GM19043 (cell line): ENCODE measurements at regions not wholly inside any gene's neighbourhood (a gene's known extent, or its start where the extent isn't known, plus 50 kb on each side); places are given as distances from the start of the nearest gene placed in this dataset.
"Not testable (repeated sequence)": the region's sequence is repeated elsewhere in the genome, so short reads cannot be mapped to it uniquely, and the experiment has no call there.

ENCODE experiments used
- ATAC-seq: cut with Tn5 transposase; IDR thresholded peaks from one replicate; pipeline ENCODE4 v1.9.1; 2021; ENCODE audit warnings: low read depth; ENCODE audit not compliant: unreplicated experiment

GRCh38 chr1:233473549-233474204, 140.2 kb upstream of the KCNK1 start:
- ATAC-seq = no peak

GRCh38 chr1:233477359-233477758, 136.5 kb upstream of the KCNK1 start:
- ATAC-seq = no peak

GRCh38 chr1:233478611-233479010, 135.3 kb upstream of the KCNK1 start:
- ATAC-seq = no peak

- ATAC-seq = no peak
These were observed 134.6 kb upstream of the KCNK1 start for GRCh38 chr1:233479110-233479890.

GRCh38 chr1:233480198-233480597, 133.7 kb upstream of the KCNK1 start:
- no peak for ATAC-seq

- no peak for ATAC-seq
These were observed 131.5 kb upstream of the KCNK1 start for GRCh38 chr1:233482388-233482787.

GRCh38 chr1:233485385-233485784, 128.5 kb upstream of the KCNK1 start:
- no peak for ATAC-seq

- ATAC-seq = no peak
These were observed 128.0 kb upstream of the KCNK1 start for GRCh38 chr1:233485809-233486398.

GRCh38 chr1:233487408-233487807, 126.5 kb upstream of the KCNK1 start:
- ATAC-seq = no peak

- ATAC-seq = no peak
These were observed 124.5 kb upstream of the KCNK1 start for GRCh38 chr1:233489411-233489810.

GRCh38 chr1:233490488-233490887, 123.4 kb upstream of the KCNK1 start:
- ATAC-seq = no peak

GRCh38 chr1:233491953-233492620, 121.8 kb upstream of the KCNK1 start:
- no peak for ATAC-seq

GRCh38 chr1:233496993-233497392, 116.9 kb upstream of the KCNK1 start:
- ATAC-seq = no peak

GRCh38 chr1:233497679-233498078, 116.2 kb upstream of the KCNK1 start:
- no peak for ATAC-seq

GRCh38 chr1:233500106-233500505, 113.8 kb upstream of the KCNK1 start:
- ATAC-seq = no peak

- ATAC-seq = no peak
These were observed 110.4 kb upstream of the KCNK1 start for GRCh38 chr1:233503366-233503954.

GRCh38 chr1:233505130-233505529, 108.8 kb upstream of the KCNK1 start:
- ATAC-seq = no peak

GRCh38 chr1:233505889-233506288, 108.0 kb upstream of the KCNK1 start:
- ATAC-seq = not testable (repeated sequence)

- no peak for ATAC-seq
These were observed 104.4 kb upstream of the KCNK1 start for GRCh38 chr1:233509526-233509925.

- ATAC-seq = no peak
These were observed 101.4 kb upstream of the KCNK1 start for GRCh38 chr1:233512538-233512937.

- ATAC-seq = no peak
These were observed 100.5 kb upstream of the KCNK1 start for GRCh38 chr1:233513431-233513830.
